GM12892 (cell line): ENCODE measurements at regions not wholly inside any gene's neighbourhood (a gene's known extent, or its start where the extent isn't known, plus 50 kb on each side); places are given as distances from the start of the nearest gene placed in this dataset.

ENCODE experiments used
- POLR2AphosphoS5 ChIP-seq: IDR thresholded peaks from 2 replicates; pipeline ENCODE4 v1.6.1; 2011; ENCODE audit warnings: low read depth, low read length, control low read depth
- TAF1 ChIP-seq: IDR thresholded peaks from 2 replicates; pipeline ENCODE4 v1.6.1; 2011; ENCODE audit warnings: low read depth, mild to moderate bottlenecking, control low read depth, low read length, borderline replicate concordance

DNA sequence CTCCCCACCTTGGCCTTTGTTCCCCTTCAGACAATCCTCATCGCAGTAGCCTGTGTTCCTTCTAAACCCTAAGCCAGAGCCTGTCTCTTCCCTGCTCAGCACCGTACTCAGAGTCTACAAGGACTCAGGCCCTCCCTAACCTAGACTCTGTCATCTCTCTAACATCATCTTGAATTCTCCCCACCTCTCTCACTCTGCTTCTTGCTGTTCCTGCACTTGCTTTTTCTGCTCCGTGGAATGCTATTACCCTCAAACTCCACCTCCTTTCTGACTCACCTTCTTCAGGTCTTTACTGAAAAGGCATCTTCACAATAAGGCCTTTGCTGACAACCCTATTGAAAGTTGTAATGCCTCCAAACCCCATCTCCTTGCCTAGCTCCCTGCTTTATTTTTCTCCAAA is 141.0 kb downstream of the DKK1 start:
- TF ChIP-seq TAF1 = no peak
- TF ChIP-seq POLR2AphosphoS5 = no peak
